Left kidney (tissue), 1 donor: ENCODE measurements at regions not wholly inside any gene's neighbourhood (a gene's known extent, or its start where the extent isn't known, plus 50 kb on each side); places are given as distances from the start of the nearest gene placed in this dataset.
"Not testable (repeated sequence)": the region's sequence is repeated elsewhere in the genome, so short reads cannot be mapped to it uniquely, and the experiment has no call there.

Source experiments
- DNase-seq: peaks from one replicate; pipeline ENCODE4 v3.0.0-alpha.2; 2013

DNA sequence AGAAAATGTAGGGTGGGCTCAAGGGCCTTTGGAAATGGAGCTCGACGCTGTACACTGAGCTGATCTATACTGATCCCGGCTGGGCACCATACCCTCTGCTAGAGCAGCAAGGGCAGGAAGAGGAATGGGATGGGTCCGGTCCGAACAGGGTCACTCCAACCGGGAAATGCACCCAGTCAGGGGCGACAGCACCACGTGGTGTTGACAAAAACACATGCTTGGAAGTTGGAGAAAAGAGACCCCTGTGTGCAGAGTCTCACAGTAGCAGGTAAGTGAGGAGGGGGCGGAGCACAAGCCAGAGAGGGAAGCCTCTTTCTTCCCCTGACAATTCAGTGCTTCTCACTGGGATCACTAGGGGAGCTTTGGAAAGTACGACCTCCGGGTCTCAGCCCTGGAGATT is 84.1 kb upstream of the ASB18 start:
- no peak for DNase-seq

DNA sequence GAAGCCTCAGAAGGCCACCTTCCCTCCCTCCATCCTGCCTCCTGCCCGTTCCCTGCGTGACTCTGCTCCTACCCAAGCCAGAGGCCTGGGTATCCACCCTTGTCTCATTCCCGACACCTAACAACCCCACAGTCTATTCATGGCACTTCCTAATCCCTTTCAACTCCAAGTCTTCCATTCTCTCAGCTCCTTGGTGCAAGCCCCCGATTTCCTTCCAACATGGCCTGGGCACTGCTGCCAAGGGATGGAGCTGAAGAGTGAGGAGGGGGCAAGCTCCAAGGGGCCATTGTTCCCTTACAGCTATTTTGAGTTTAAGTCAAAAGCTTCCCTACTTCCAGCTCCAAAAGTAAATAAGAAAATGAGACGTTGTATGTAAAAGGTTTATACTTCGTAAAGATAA is 84.8 kb upstream of the ASB18 start:
- DNase-seq = no peak

- no peak for DNase-seq
These were observed 86.2 kb upstream of the ASB18 start for GRCh38 chr2:236350426-236350825.

GRCh38 chr2:236351966-236352525 is 87.8 kb upstream of the ASB18 start:
- DNase-seq = no peak

GRCh38 chr2:236352761-236353593 is 88.8 kb upstream of the ASB18 start:
- no peak for DNase-seq

DNA sequence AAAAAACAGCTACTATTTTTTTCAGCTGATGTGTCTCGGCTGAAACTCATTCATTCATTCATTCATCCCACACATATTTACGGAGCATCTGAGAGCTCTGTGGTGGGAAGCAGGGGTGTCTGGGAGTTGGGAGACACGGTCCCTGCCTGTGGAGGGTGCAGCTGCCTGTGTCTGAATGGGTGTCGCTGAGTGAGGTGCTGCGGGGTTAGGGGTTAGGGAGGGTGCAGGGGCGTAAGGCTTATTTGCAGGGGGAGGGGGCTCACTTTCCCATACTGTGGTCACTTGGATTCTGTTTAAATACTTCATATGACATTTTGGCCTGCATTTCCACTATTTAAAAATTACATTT is 89.4 kb upstream of the ASB18 start:
- no peak for DNase-seq

DNA sequence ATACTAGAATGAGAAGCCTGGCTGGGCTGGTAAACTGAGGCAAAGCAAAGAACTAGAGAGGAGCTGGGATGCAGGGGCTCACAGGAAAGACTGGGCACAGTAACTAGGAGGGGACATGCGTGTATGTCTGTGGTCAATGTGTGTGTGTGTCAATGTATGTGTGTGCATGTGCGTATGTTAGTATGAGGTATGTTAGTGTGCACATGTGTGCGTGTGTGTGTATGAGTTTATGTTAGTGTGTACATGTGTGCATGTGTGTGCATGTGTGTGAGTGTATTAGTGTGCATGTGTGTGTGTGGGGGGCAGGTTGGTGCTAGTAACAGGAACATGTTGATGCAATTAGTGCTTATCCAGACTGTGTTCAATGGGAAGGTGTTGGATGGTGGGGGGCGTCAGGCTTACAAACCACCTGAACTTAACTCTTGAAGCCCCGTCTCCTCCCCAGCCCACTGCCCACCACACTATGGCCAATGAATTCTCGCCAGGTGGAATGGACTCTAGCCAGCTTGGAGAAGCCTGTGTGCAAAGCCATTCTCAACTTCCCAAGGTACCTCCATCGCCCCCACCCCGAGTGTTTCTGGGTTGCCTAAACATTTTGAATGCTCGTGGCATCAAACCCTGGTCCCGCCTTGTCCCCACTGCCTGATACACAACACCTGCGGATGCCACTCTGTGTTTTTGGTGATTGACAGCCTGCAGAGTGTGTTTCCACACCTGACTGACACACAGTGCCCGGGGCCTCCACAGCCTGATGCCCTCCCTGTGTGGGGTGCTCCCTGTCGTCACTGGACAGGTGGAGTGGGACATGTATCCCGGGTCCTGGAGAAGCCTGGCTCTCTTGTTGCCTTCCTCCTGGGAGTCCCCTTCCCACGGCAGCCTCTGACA is 90.1 kb upstream of the ASB18 start:
- DNase-seq = no peak

DNA sequence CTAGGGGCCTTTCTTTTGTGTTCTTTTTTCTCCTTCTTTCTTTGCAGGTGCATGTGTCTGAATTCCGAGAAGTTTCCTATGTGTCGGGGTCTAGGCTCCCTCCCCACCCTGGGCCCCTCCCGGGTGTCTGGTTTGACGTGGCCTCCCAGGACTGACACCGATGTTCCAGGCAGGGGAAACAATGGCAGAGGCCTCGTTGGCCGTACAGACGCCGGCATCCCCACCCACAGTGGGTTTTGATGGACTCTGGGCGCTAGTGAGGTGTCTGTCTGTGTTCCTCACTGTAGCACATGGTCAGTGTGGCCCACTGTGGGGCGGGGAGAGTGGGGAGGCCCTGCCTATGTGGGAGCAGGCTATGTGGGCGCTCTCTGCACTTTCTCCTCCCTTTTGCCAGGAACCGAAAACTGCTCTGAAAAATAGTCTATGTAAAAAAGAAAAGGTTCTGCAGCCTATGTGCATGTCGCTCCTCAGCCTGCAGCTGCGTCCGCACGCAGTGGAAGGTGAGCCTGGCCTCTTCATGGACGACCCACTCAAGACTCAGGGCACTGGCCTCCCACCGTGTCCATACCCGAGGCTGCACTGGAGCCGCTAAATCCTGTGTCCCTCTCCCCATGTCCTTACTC is 90.9 kb upstream of the ASB18 start:
- no peak for DNase-seq

- no peak for DNase-seq
These were observed 91.7 kb upstream of the ASB18 start for GRCh38 chr2:236355911-236356310.

DNA sequence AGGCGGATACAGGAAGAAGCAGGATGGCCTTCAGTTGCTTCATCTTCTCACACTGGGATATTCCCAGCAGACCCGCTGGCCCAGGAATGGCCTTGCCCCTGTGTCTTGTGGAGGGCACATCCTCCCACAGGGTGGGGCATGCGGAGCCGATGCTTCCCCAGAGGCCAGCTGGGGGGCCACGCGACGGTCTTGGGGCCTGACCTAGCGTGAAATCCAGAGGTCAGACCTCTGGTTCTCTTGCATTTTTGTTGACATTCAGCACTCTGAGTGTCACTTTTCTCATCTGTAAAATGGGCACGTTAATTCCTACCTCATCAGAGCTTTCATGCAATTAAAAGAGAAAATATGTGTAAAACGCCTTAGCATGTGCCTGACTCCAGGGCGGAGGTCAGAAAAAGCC is 92.1 kb upstream of the ASB18 start:
- not testable (repeated sequence) for DNase-seq

DNA sequence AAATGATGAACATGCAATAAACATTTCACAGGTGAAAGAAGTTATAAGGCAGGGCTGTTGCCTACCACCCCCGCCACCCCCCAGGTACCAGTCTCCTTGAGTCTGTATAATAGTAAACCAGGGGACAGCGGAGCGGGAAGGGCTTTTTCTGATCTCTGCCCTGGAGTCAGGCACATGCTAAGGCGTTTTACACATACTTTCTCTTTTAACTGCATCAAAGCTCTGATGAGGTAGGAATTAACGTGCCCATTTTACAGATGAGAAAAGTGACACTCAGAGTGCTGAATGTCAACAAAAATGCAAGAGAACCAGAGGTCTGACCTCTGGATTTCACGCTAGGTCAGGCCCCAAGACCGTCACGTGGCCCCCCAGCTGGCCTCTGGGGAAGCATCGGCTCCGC is 94.3 kb upstream of the ASB18 start:
- not testable (repeated sequence) for DNase-seq

DNA sequence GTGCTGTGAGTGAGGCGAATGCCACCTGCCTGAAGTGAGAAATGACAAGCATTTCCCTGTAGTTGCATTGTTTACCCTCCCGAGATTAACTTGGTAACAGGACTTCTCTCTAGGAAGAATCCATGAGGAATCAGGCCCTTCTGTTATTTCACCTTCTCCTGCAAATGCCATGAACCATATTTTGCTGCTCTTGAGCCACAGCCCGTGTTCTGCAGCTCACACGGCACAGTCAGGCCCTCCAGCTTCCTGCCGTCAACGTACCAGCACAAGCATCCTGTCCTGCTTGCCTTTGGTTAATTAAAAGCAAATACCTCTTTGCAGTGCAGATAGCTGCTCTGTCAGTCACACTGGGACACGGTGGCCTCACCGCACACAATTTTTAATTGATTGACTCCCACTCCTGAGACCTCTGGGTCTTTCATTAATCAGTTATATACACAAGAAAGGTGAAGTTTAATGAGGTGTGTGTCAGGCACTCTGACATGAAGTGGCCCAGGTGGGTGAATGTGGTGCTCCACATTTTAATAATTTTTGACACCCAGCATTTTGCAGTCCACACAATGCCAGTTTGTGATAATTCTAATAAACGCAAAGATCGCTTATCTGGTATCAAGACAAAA is 95.3 kb upstream of the ASB18 start:
- no peak for DNase-seq

DNA sequence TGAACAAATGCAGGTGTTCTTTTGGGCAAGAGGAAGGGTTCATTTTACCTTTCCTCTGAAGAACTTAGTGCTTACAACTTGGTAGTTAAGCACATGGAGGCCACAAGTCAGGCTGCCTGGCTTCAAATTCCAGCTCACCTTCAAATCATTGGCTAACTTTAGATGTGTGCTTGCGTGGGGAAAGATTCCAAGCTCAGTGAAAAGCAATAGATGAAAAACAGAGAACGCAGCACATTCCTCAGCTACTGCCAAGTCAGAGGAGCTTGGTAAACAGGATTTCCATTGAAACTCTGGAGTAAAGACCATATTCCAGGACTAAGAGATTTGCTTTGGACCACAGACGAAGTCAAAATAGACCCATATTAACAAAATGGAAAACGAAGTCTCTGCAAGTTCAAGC is 96.3 kb upstream of the ASB18 start:
- no peak for DNase-seq

DNA sequence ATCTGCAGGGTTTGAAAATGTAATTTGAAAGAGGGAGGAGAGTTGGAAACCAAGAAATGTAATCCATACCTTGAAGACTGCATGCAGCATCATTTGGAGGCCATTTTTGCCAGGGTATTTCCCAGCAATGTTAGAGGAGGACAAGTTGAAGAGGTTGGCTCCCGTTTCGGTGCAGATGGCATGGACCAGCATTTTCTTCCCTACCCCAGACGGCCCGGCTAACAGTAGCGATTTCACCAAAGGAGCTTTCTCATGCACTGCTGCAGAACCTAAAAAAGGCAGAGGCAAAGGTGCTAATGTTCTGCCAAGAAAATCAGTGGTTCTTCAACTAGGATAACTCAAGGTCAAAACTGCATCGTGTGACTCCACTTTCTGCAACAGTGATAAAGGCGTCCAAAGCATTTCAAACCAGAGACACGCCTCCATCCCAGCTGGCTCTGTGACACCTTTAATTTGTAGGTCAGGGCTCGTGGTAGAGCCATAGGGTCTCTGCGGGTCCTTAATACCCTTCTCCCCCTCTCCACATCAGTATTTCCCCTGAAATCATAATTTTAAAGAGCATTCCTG is 99.6 kb upstream of the ASB18 start:
- DNase-seq = no peak

- no peak for DNase-seq
These were observed 101.2 kb upstream of the ASB18 start for GRCh38 chr2:236365258-236366048.

GRCh38 chr2:236366049-236366387 is 101.8 kb upstream of the ASB18 start:
- no peak for DNase-seq

- no peak for DNase-seq
These were observed 102.2 kb upstream of the ASB18 start for GRCh38 chr2:236366397-236366796.

DNA sequence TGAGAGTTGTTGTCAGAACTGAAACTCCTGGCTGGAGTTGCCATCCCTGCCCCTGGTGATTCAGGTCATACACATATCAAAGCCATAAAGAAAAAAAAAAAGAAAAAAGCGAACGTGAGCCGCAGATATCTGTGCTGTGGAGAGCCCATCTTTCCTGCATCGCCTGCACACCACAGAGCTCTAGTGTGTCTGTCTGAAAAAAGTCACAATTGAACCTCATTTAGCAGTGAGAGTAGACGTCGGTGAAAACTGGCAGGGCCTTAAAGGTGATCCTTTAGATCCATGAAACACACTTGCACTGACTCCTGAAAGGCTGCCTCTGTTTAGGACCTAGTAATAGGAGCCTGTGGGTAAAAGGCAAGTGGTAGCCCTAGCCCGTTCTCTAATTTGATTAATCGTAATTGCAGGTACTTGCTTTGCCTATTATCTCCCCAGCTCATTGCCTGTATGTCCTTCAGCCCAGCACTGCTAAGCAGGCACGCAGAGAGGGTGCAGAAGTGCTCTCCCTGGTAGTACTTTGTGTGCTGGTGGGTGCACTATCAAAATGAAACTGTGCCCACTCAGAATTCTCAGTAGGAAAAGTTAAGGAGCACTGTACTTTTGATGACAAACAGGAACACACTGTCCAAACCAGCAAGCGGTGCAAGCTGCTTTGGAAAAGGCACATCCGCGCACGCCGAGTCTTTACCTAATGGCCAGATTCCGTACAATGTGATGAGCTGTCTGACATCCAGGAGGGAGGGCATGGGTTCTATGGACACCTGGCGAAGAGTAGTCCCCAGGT is 103.5 kb upstream of the ASB18 start:
- no peak for DNase-seq

GRCh38 chr2:236369661-236370062 is 105.5 kb upstream of the ASB18 start:
- DNase-seq = no peak

GRCh38 chr2:236370847-236371409 is 106.7 kb upstream of the ASB18 start:
- no peak for DNase-seq
